GM18907 (cell line): ENCODE measurements at regions not wholly inside any gene's neighbourhood (a gene's known extent, or its start where the extent isn't known, plus 50 kb on each side); places are given as distances from the start of the nearest gene placed in this dataset.

Experiments
- ATAC-seq: cut with Tn5 transposase; IDR thresholded peaks from one replicate; pipeline ENCODE4 v1.9.1; 2021; ENCODE audit warnings: mild to moderate bottlenecking, moderate library complexity; ENCODE audit not compliant: unreplicated experiment

- ATAC-seq, result no peak
Measured at GRCh38 chr14:105839425-105840265, 313.3 kb downstream of the TMEM121 start.

- ATAC-seq, result no peak
Measured at GRCh38 chr14:105840266-105841021, 314.1 kb downstream of the TMEM121 start.

- no peak for ATAC-seq
Measured at GRCh38 chr14:105841022-105842009, 314.9 kb downstream of the TMEM121 start.

GRCh38 chr14:105842105-105842504, 315.7 kb downstream of the TMEM121 start:
- ATAC-seq, result no peak

GRCh38 chr14:105843444-105844046, 317.2 kb downstream of the TMEM121 start:
- ATAC-seq, result no peak

GRCh38 chr14:105844047-105844630, 317.8 kb downstream of the TMEM121 start:
- ATAC-seq, result no peak

GRCh38 chr14:105844810-105845724, 318.7 kb downstream of the TMEM121 start:
- no peak for ATAC-seq

- ATAC-seq, result no peak
Measured at GRCh38 chr14:105845725-105846309, 319.4 kb downstream of the TMEM121 start.

GRCh38 chr14:105846312-105846711, 319.9 kb downstream of the TMEM121 start:
- ATAC-seq, result no peak

GRCh38 chr14:105847400-105847799, 321.0 kb downstream of the TMEM121 start:
- no peak for ATAC-seq

GRCh38 chr14:105848570-105848969, 322.2 kb downstream of the TMEM121 start:
- ATAC-seq, result no peak

GRCh38 chr14:105849933-105850626, 323.7 kb downstream of the TMEM121 start:
- ATAC-seq, result no peak

GRCh38 chr14:105850853-105851581, 324.6 kb downstream of the TMEM121 start:
- no peak for ATAC-seq

GRCh38 chr14:105851716-105852377, 325.5 kb downstream of the TMEM121 start:
- ATAC-seq, result no peak

- no peak for ATAC-seq
Measured at GRCh38 chr14:105852378-105853088, 326.1 kb downstream of the TMEM121 start.
